Transverse colon (tissue), 4 donors: ENCODE measurements at regions not wholly inside any gene's neighbourhood (a gene's known extent, or its start where the extent isn't known, plus 50 kb on each side); places are given as distances from the start of the nearest gene placed in this dataset.

Source experiments
- EP300 ChIP-seq: sonication (generic); formaldehyde crosslinking; IDR thresholded peaks from one replicate; pipeline ENCODE4 v1.6.1; 2017; ENCODE audit warnings: antibody characterized with exemption, low read depth
- POLR2A ChIP-seq: fragments of 450-650 bp; IDR thresholded peaks from one replicate; pipeline ENCODE4 v1.6.1; 2016; ENCODE audit warnings: antibody characterized with exemption, mild to moderate bottlenecking, moderate library complexity
- POLR2AphosphoS5 ChIP-seq, 3 donors: sonication (generic); formaldehyde crosslinking; IDR thresholded peaks; one replicate each; pipeline ENCODE4 v1.6.1; 2016; ENCODE audit warnings: antibody characterized with exemption in 3 of 3
- TF ChIP-seq, protein P1 (sequence below), 5 experiments: fragments of 200-600 bp in 3 of 5; fragments of 450-650 bp in 2 of 5; sonication (generic) in 3 of 5; IDR thresholded peaks; 1 replicate in 2 of 5; 2 replicates in 3 of 5; pipeline ENCODE4 v1.5.1; 2016 to 2017; ENCODE audit warnings: antibody characterized with exemption in 5 of 5, inconsistent platforms in 3 of 5, mild to moderate bottlenecking in 2 of 5, moderate library complexity in 1 of 5

- TF ChIP-seq POLR2AphosphoS5 (IDR thresholded peaks at IDR 0.05) (no peak), POLR2A (no peak), EP300 (no peak)
- TF ChIP-seq, protein P1, sequence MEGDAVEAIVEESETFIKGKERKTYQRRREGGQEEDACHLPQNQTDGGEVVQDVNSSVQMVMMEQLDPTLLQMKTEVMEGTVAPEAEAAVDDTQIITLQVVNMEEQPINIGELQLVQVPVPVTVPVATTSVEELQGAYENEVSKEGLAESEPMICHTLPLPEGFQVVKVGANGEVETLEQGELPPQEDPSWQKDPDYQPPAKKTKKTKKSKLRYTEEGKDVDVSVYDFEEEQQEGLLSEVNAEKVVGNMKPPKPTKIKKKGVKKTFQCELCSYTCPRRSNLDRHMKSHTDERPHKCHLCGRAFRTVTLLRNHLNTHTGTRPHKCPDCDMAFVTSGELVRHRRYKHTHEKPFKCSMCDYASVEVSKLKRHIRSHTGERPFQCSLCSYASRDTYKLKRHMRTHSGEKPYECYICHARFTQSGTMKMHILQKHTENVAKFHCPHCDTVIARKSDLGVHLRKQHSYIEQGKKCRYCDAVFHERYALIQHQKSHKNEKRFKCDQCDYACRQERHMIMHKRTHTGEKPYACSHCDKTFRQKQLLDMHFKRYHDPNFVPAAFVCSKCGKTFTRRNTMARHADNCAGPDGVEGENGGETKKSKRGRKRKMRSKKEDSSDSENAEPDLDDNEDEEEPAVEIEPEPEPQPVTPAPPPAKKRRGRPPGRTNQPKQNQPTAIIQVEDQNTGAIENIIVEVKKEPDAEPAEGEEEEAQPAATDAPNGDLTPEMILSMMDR (IDR thresholded peaks at IDR 0.05), result no peak
Observed at GRCh38 chr1:221264848-221265247, 385.6 kb downstream of the HLX start.
